ENCODE measurements at regions not wholly inside any gene's neighbourhood (a gene's known extent, or its start where the extent isn't known, plus 50 kb on each side); places are given as distances from the start of the nearest gene placed in this dataset.

DNA sequence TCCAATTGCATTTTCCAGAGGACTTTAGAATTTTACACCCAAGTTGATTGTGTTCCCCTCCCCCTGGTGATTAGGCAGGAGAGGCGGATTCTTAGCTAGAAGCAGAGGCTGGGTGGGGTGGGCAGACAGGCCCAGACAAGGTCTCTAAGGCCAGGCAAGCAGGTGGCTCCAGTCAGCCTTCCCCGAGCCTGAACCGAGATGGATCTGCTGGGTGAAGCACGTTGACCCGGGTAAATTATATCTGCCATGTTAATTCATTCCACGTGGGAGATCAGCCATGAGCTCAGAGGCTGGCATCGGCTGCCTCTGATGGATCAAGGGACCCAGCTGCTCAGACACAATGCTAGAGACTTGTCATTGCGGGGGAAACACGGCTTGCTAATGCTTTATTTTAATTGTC lies 159.5 kb upstream of the MAFB start:
- no peaks in the 10 kb centered on the region for H3K23me2 ChIP-seq (ENCODE audit: low read depth, low read length)
- H2BK120ac ChIP-seq (replicated peaks; ENCODE audit: low read depth, low read length): no peak overlapping the region
- CTCF ChIA-PET (ENCODE audit: partially characterized antibody): interaction anchor here (0.7 to 3.5 kb wide), 5 partner anchors 9 to 107 kb away, joined by 3 to 15 read pairs (median 3); no protein-coding TSS in a partner anchor
- H3K56ac ChIP-seq (replicated peaks; ENCODE audit: insufficient read length, low read depth, low read length): no peak overlapping the region
- no peak overlapping the region for H3K4me2 ChIP-seq (ENCODE audit: insufficient read depth in 1 of 2, low read depth in 2 of 2, low read length in 2 of 2)
- H2AK5ac ChIP-seq (ENCODE audit: low read depth, low read length): no peak overlapping the region
- H3K9me3 ChIP-seq (ENCODE audit: insufficient read depth in 2 of 2, low read depth in 1 of 2, low read length in 1 of 2): no peaks in the 10 kb centered on the region
- no peak overlapping the region for H2BK20ac ChIP-seq (ENCODE audit: low read length)
- no peak for FAIRE-seq
- no peaks in the 10 kb centered on the region; a peak in 1 of 7 replicates for H3K4me1 ChIP-seq (replicated peaks in 1 of 4; ENCODE audit: control insufficient read depth in 3 of 4, insufficient read depth in 4 of 4, low read length in 3 of 4)
- no peaks in the 10 kb centered on the region for H3K36me3 ChIP-seq (ENCODE audit: control insufficient read depth in 2 of 4, insufficient read depth in 4 of 4, low read length in 3 of 4)
- H4K91ac ChIP-seq (replicated peaks; ENCODE audit: insufficient read length, low read length): peak overlapping the region; percentile 12
- no peak overlapping the region for H2BK15ac ChIP-seq (ENCODE audit: low read length)
- DNase-seq (ENCODE audit: low read depth in 1 of 2, low spot score in 2 of 2): no peak
- H3K27ac ChIP-seq (ENCODE audit: low read depth, low read length): no peak overlapping the region
- no peak overlapping the region for H2BK5ac ChIP-seq (ENCODE audit: low read depth, low read length)
- no peak overlapping the region for H3K9ac ChIP-seq (replicated peaks in 1 of 4; ENCODE audit: extremely low read depth in 1 of 4, low read depth in 3 of 4, low read length in 3 of 4)
- no peak overlapping the region for H4K8ac ChIP-seq (ENCODE audit: extremely low read depth, insufficient read depth, low read length)
- H2BK12ac ChIP-seq (ENCODE audit: low read depth, low read length): no peak overlapping the region
- H3K79me2 ChIP-seq (ENCODE audit: control insufficient read depth in 1 of 2, insufficient read depth in 2 of 2, low read length in 2 of 2): no peaks in the 10 kb centered on the region
- no peaks in the 10 kb centered on the region for H3K79me1 ChIP-seq (ENCODE audit: low read depth, low read length)
- no peaks in the 10 kb centered on the region for H4K20me1 ChIP-seq (replicated peaks in 1 of 2; ENCODE audit: control insufficient read depth in 1 of 2, insufficient read depth in 2 of 2, low read length in 2 of 2)
- no peak overlapping the region for H2AFZ ChIP-seq (ENCODE audit: low read length)
- H4K5ac ChIP-seq (ENCODE audit: insufficient read length, low read depth, low read length): no peak overlapping the region
- H3K4ac ChIP-seq (replicated peaks; ENCODE audit: insufficient read length, low read depth, low read length): no peak overlapping the region
- H3K18ac ChIP-seq (ENCODE audit: extremely low read depth, low read length): no peak overlapping the region
- H3K27me3 ChIP-seq (replicated peaks in 1 of 4; ENCODE audit: control insufficient read depth in 3 of 4, extremely low read depth in 1 of 4, insufficient read depth in 3 of 4, low read length in 3 of 4): no peaks in the 10 kb centered on the region
- POLR2A ChIA-PET (ENCODE audit: partially characterized antibody): no interaction called here
- no peak overlapping the region for H3K4me3 ChIP-seq (ENCODE audit: extremely low read depth in 1 of 4, insufficient read depth in 2 of 4, low read depth in 3 of 4, low read length in 4 of 4)
- no peak overlapping the region for H3K14ac ChIP-seq (ENCODE audit: insufficient read length)
- H3K23ac ChIP-seq (ENCODE audit: insufficient read length): no peak overlapping the region
- 90% methylated on average over 9 of the region's 9 CpGs; no CpG with 5 or more reads in 1 of the 2 experiments for WGBS, 2 experiments (ENCODE audit: extremely low coverage in 1 of 2, insufficient coverage in 1 of 2, insufficient read length in 1 of 2, insufficient replicate concordance in 2 of 2, low coverage in 1 of 2, low lambda C conversion rate in 2 of 2, missing lambda C conversion rate in 1 of 2)
- TF ChIP-seq SUZ12 (IDR thresholded peaks at IDR 0.05; ENCODE audit: low read length) (no peak), CHD1 (IDR thresholded peaks at IDR 0.05; ENCODE audit: low read depth, low read length) (no peak), EP300 (IDR thresholded peaks at IDR 0.05; ENCODE audit: borderline replicate concordance in 1 of 2, low read depth in 2 of 2, low read length in 2 of 2) (no peak), EGR1 (IDR thresholded peaks at IDR 0.05; ENCODE audit: borderline replicate concordance, low read depth, low read length) (no peak), JUN (IDR thresholded peaks at IDR 0.05; ENCODE audit: low read depth, low read length) (no peak), CHD2 (IDR thresholded peaks at IDR 0.05; ENCODE audit: low read length) (no peak), BACH1 (IDR thresholded peaks at IDR 0.05; ENCODE audit: low read length) (no peak), CTBP2 (IDR thresholded peaks at IDR 0.05; ENCODE audit: borderline replicate concordance, insufficient read depth, insufficient read length, low read length) (no peak), CBX5 (IDR thresholded peaks at IDR 0.05; ENCODE audit: low read depth, low read length) (no peak), TAF1 (IDR thresholded peaks at IDR 0.05; ENCODE audit: low read depth, low read length) (no peak), TCF12 (IDR thresholded peaks at IDR 0.05; ENCODE audit: low read depth, low read length) (no peak), POLR2A (IDR thresholded peaks at IDR 0.05; ENCODE audit: control extremely low read depth in 1 of 2, low read depth in 2 of 2, low read length in 2 of 2) (no peak), SP1 (IDR thresholded peaks at IDR 0.05; ENCODE audit: low read depth, low read length) (no peak), SIRT6 (IDR thresholded peaks at IDR 0.05; ENCODE audit: low read length) (no peak), KDM4A (IDR thresholded peaks at IDR 0.05; ENCODE audit: low read depth, low read length, severe bottlenecking) (no peak), SAP30 (IDR thresholded peaks at IDR 0.05; ENCODE audit: insufficient read depth, insufficient replicate concordance, low read length) (no peak)
